ENCODE measurements at regions not wholly inside any gene's neighbourhood (a gene's known extent, or its start where the extent isn't known, plus 50 kb on each side); places are given as distances from the start of the nearest gene placed in this dataset.

DNA sequence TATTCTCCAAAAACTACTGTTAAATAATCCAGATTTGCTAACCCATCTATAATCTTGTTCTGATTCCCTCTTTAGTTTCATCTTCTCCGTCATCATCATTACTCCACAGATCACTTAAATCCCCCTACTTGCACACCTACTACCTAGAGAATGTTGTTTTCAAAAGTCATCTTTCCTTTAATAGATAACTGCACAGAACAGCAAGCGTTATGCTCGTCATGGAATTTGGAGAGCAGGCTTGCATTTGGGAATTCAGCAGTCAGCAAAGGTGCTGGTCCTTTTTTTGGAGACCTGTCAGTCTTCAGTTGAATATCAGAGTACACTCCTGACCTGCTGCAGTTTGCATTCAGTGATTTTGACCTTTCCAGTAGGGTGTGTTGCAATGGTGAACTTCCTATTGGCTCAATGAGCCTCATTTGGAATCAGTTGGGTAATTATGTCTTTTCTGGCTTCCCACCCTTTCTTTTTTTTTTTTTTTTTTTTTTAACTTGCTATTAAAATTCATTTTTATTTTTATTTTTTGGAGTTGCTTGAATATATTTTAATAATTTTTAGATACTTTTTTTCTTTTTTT is 110.6 kb downstream of the HNRNPLL start:
- Histone ChIP-seq H3K27me3 (replicated peaks; ENCODE audit: control insufficient read depth, insufficient read depth, low read length) (no peaks in the 10 kb centered on the region; the same call in 1 of the 2 replicates), H3K4me3 (ENCODE audit: low read depth, low read length) (no peak overlapping the region), H3K36me3 (ENCODE audit: control insufficient read depth, insufficient read depth, low read length) (no peaks in the 10 kb centered on the region), H3K4me1 (0 out of 2 replicates have a peak, but pooled peaks cover 7% of the 10 kb centered on the region), H3K9me3 (no peaks in the 10 kb centered on the region)
- Mint-ChIP-seq H3K4me3 (ENCODE audit: unreplicated experiment) (no peak overlapping the region), H3K27me3 (ENCODE audit: insufficient read depth, unreplicated experiment) (no peaks in the 10 kb centered on the region), H3K36me3 (ENCODE audit: insufficient read depth, unreplicated experiment) (no peaks in the 10 kb centered on the region), H3K27ac (ENCODE audit: unreplicated experiment) (no peak overlapping the region), H3K9me3 (ENCODE audit: unreplicated experiment) (no peaks in the 10 kb centered on the region), H3K4me1 (ENCODE audit: low read depth, unreplicated experiment) (no peaks in the 10 kb centered on the region)
- ChIA-PET POLR2A (no interaction called here), CTCF (no interaction called here)
- BruUV-seq (replicated peaks): no TSS peak
- TF ChIP-seq, protein P1, sequence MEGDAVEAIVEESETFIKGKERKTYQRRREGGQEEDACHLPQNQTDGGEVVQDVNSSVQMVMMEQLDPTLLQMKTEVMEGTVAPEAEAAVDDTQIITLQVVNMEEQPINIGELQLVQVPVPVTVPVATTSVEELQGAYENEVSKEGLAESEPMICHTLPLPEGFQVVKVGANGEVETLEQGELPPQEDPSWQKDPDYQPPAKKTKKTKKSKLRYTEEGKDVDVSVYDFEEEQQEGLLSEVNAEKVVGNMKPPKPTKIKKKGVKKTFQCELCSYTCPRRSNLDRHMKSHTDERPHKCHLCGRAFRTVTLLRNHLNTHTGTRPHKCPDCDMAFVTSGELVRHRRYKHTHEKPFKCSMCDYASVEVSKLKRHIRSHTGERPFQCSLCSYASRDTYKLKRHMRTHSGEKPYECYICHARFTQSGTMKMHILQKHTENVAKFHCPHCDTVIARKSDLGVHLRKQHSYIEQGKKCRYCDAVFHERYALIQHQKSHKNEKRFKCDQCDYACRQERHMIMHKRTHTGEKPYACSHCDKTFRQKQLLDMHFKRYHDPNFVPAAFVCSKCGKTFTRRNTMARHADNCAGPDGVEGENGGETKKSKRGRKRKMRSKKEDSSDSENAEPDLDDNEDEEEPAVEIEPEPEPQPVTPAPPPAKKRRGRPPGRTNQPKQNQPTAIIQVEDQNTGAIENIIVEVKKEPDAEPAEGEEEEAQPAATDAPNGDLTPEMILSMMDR (IDR thresholded peaks at IDR 0.05; ENCODE audit: insufficient read depth in 1 of 2, low read depth in 1 of 2, low read length in 1 of 2, severe bottlenecking in 1 of 2, unreplicated experiment in 1 of 2): no peak
- no peak for DNase-seq
- intact Hi-C loops (cut with micrococcal nuclease; ENCODE audit: unreplicated experiment): no loop called here

DNA sequence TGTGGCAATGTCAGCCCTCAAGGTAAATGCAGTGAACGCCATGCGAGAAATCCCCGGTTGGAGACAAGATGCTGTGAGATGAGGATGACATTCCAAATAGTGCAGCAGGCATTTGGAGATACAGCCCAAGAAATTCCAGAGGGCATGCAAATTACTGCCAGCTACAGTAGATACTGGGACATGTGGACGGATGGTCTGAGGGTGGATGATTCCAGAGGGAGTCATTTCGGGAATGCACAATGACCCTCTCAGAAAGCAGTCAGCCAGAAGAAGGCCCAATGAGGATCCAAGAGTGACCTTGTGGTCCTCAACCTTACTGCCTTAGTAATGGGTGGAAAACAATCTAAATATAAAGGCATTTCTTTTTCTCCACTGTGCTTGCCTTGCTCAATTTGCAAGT is 111.3 kb downstream of the HNRNPLL start:
- CTCF ChIA-PET: no interaction called here
- POLR2A ChIA-PET: no interaction called here
- H3K4me3 Mint-ChIP-seq (ENCODE audit: unreplicated experiment): no peak overlapping the region
- no TSS peak for BruUV-seq (replicated peaks)
- no peaks in the 10 kb centered on the region for H3K4me1 Mint-ChIP-seq (ENCODE audit: low read depth, unreplicated experiment)
- Histone ChIP-seq H3K9me3 (no peaks in the 10 kb centered on the region), H3K36me3 (ENCODE audit: control insufficient read depth, insufficient read depth, low read length) (no peaks in the 10 kb centered on the region), H3K27me3 (replicated peaks; ENCODE audit: control insufficient read depth, insufficient read depth, low read length) (no peaks in the 10 kb centered on the region; the same call in 1 of the 2 replicates), H3K4me3 (ENCODE audit: low read depth, low read length) (no peak overlapping the region), H3K4me1 (no peaks in the 10 kb centered on the region)
- TF ChIP-seq, protein P1 (IDR thresholded peaks at IDR 0.05; ENCODE audit: insufficient read depth in 1 of 2, low read depth in 1 of 2, low read length in 1 of 2, severe bottlenecking in 1 of 2, unreplicated experiment in 1 of 2): no peak
- no peaks in the 10 kb centered on the region for H3K9me3 Mint-ChIP-seq (ENCODE audit: unreplicated experiment)
- no peak overlapping the region for H3K27ac Mint-ChIP-seq (ENCODE audit: unreplicated experiment)
- no peaks in the 10 kb centered on the region for H3K27me3 Mint-ChIP-seq (ENCODE audit: insufficient read depth, unreplicated experiment)
- intact Hi-C loops (cut with micrococcal nuclease; ENCODE audit: unreplicated experiment): no loop called here
- H3K36me3 Mint-ChIP-seq (ENCODE audit: insufficient read depth, unreplicated experiment): no peaks in the 10 kb centered on the region
- no peak for DNase-seq

DNA sequence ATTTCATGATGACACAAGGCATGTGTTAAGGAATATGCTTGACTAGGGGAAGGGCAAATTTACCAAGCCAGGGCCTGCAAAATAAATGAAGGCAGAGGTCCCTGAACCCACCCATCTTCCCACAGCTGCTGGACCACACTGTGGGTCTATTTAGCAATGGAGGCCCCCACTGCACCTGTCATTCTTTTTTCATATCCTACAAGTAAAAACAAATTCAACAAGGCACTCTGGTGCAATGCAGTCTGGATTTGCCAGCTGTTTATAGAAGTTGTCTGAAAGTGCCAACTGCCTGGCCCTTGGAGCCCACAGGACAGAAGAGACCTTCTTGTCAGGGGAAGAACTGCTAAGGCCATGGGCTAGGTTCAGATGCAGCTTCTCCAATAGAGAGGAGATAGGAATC is 112.8 kb upstream of the ATL2 start:
- Histone ChIP-seq H3K9me3 (no peaks in the 10 kb centered on the region), H3K27me3 (replicated peaks; ENCODE audit: control insufficient read depth, insufficient read depth, low read length) (no peaks in the 10 kb centered on the region; the same call in 1 of the 2 replicates), H3K4me1 (no peaks in the 10 kb centered on the region), H3K4me3 (ENCODE audit: low read depth, low read length) (no peak overlapping the region), H3K36me3 (ENCODE audit: control insufficient read depth, insufficient read depth, low read length) (no peaks in the 10 kb centered on the region)
- no TSS peak for BruUV-seq (replicated peaks)
- H3K4me1 Mint-ChIP-seq (ENCODE audit: low read depth, unreplicated experiment): no peaks in the 10 kb centered on the region
- no peaks in the 10 kb centered on the region for H3K27me3 Mint-ChIP-seq (ENCODE audit: insufficient read depth, unreplicated experiment)
- ChIA-PET CTCF (no interaction called here), POLR2A (no interaction called here)
- H3K9me3 Mint-ChIP-seq (ENCODE audit: unreplicated experiment): no peaks in the 10 kb centered on the region
- intact Hi-C loops (cut with micrococcal nuclease; ENCODE audit: unreplicated experiment): no loop called here
- TF ChIP-seq, protein P1 (IDR thresholded peaks at IDR 0.05; ENCODE audit: insufficient read depth in 1 of 2, low read depth in 1 of 2, low read length in 1 of 2, severe bottlenecking in 1 of 2, unreplicated experiment in 1 of 2): no peak
- no peak overlapping the region for H3K27ac Mint-ChIP-seq (ENCODE audit: unreplicated experiment)
- H3K36me3 Mint-ChIP-seq (ENCODE audit: insufficient read depth, unreplicated experiment): no peaks in the 10 kb centered on the region
- no peak overlapping the region for H3K4me3 Mint-ChIP-seq (ENCODE audit: unreplicated experiment)
- DNase-seq: no peak

Data from Caco-2 (cell line).